ENCODE measurements at regions not wholly inside any gene's neighbourhood (a gene's known extent, or its start where the extent isn't known, plus 50 kb on each side); places are given as distances from the start of the nearest gene placed in this dataset.

GRCh38 chr5:111892949-111893348 is 136.0 kb upstream of the NREP start:
- no peak for FAIRE-seq

GRCh38 chr5:111887706-111888105 is 130.7 kb upstream of the NREP start:
- FAIRE-seq (no peak), DNase-seq (ENCODE audit: low spot score) (no peak)

More at GRCh38 chr5:111892949-111893348, 136.0 kb upstream of the NREP start:
- no peak for DNase-seq (ENCODE audit: low spot score)

GRCh38 chr5:111869681-111870080 is 112.7 kb upstream of the NREP start:
- FAIRE-seq (no peak), DNase-seq (ENCODE audit: low spot score) (no peak)

GRCh38 chr5:111865356-111865755 is 108.4 kb upstream of the NREP start:
- DNase-seq (ENCODE audit: low spot score) (no peak), FAIRE-seq (no peak)

GRCh38 chr5:111863801-111864200 is 106.8 kb upstream of the NREP start:
- no peak for DNase-seq (ENCODE audit: low spot score)
- FAIRE-seq, result no peak

GRCh38 chr5:111859533-111860270 is 102.7 kb upstream of the NREP start:
- FAIRE-seq, result no peak
- no peak for DNase-seq (ENCODE audit: low spot score)

- FAIRE-seq, result no peak
- no peak for DNase-seq (ENCODE audit: low spot score)
Observed at GRCh38 chr5:111859031-111859430, 102.0 kb upstream of the NREP start.

- FAIRE-seq, result no peak
Observed at GRCh38 chr5:111857623-111858022, 100.6 kb upstream of the NREP start.

GRCh38 chr5:111856876-111857466 is 100.0 kb upstream of the NREP start:
- FAIRE-seq, result no peak
- no peak for DNase-seq (ENCODE audit: low spot score)

More at GRCh38 chr5:111857623-111858022, 100.6 kb upstream of the NREP start:
- no peak for DNase-seq (ENCODE audit: low spot score)

- DNase-seq (ENCODE audit: low spot score), result no peak
- no peak for FAIRE-seq
Observed at GRCh38 chr5:111855356-111855755, 98.4 kb upstream of the NREP start.

GRCh38 chr5:111854186-111854585 is 97.2 kb upstream of the NREP start:
- FAIRE-seq (no peak), DNase-seq (ENCODE audit: low spot score) (no peak)

GRCh38 chr5:111853748-111854147 is 96.8 kb upstream of the NREP start:
- FAIRE-seq, result no peak
- no peak for DNase-seq (ENCODE audit: low spot score)

GRCh38 chr5:111851631-111852548 is 94.9 kb upstream of the NREP start:
- DNase-seq (ENCODE audit: low spot score) (no peak), FAIRE-seq (no peak)

GRCh38 chr5:111848476-111848875 is 91.5 kb upstream of the NREP start:
- DNase-seq (ENCODE audit: low spot score) (no peak), FAIRE-seq (no peak)

GRCh38 chr5:111847052-111847925 is 90.3 kb upstream of the NREP start:
- no peak for DNase-seq (ENCODE audit: low spot score)

GRCh38 chr5:111840036-111840674 is 83.2 kb upstream of the NREP start:
- DNase-seq (ENCODE audit: low spot score) (no peak), FAIRE-seq (no peak)

More at GRCh38 chr5:111847052-111847925, 90.3 kb upstream of the NREP start:
- no peak for FAIRE-seq

- DNase-seq (ENCODE audit: low spot score), result no peak
- FAIRE-seq, result no peak
Observed at GRCh38 chr5:111839438-111839837, 82.4 kb upstream of the NREP start.

- DNase-seq (ENCODE audit: low spot score) (no peak), FAIRE-seq (no peak)
Observed at GRCh38 chr5:111836426-111836825, 79.4 kb upstream of the NREP start.

- DNase-seq (ENCODE audit: low spot score) (no peak), FAIRE-seq (no peak)
Observed at GRCh38 chr5:111834926-111835599, 78.1 kb upstream of the NREP start.

GRCh38 chr5:111830333-111830732 is 73.3 kb upstream of the NREP start:
- DNase-seq (ENCODE audit: low spot score) (peak; percentile 63), FAIRE-seq (peak; percentile 89)
